Suprapubic skin (tissue), 4 donors: ENCODE measurements at regions not wholly inside any gene's neighbourhood (a gene's known extent, or its start where the extent isn't known, plus 50 kb on each side); places are given as distances from the start of the nearest gene placed in this dataset.
"Not testable (repeated sequence)": the region's sequence is repeated elsewhere in the genome, so short reads cannot be mapped to it uniquely, and the experiment has no call there.

Source experiments
- EP300 ChIP-seq: sonication (generic); formaldehyde crosslinking; IDR thresholded peaks from one replicate; pipeline ENCODE4 v1.6.1; 2017; ENCODE audit warnings: antibody characterized with exemption
- POLR2AphosphoS5 ChIP-seq, 3 donors: sonication (generic); formaldehyde crosslinking; IDR thresholded peaks; one replicate each; pipeline ENCODE4 v1.6.1; 2017; ENCODE audit warnings: antibody characterized with exemption in 3 of 3
- TF ChIP-seq, protein P1 (sequence below), 2 donors: fragments of 200-600 bp in 1 of 2; fragments of 450-650 bp in 1 of 2; sonication (generic) in 1 of 2; IDR thresholded peaks; one replicate each; pipeline ENCODE4 v1.5.1; 2016 to 2019; ENCODE audit warnings: antibody characterized with exemption in 2 of 2, mild to moderate bottlenecking in 1 of 2, moderate library complexity in 1 of 2

DNA sequence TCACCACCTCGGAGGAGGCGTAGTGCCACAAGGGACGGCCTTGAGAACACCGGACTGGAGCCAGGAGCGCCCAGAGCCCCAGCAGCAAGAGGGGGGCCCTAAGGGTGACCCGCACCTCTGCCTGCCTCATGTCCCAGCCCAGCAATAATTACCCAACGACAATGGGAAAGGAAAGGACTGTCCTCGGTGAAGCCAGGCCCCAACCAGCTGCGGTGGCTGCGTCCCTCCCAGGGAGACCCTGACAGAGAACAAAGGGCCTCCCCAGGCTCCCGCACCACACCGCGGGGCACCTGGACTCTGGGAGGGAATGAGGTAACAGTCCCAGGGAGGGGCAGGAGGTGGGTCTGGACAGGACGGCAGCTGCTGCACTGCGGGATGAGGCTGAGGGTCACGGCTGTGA, 493.4 kb downstream of the GOLGA6L6 start:
- TF ChIP-seq EP300; POLR2AphosphoS5 (IDR thresholded peaks at IDR 0.05): not testable (repeated sequence)
- TF ChIP-seq, protein P1, sequence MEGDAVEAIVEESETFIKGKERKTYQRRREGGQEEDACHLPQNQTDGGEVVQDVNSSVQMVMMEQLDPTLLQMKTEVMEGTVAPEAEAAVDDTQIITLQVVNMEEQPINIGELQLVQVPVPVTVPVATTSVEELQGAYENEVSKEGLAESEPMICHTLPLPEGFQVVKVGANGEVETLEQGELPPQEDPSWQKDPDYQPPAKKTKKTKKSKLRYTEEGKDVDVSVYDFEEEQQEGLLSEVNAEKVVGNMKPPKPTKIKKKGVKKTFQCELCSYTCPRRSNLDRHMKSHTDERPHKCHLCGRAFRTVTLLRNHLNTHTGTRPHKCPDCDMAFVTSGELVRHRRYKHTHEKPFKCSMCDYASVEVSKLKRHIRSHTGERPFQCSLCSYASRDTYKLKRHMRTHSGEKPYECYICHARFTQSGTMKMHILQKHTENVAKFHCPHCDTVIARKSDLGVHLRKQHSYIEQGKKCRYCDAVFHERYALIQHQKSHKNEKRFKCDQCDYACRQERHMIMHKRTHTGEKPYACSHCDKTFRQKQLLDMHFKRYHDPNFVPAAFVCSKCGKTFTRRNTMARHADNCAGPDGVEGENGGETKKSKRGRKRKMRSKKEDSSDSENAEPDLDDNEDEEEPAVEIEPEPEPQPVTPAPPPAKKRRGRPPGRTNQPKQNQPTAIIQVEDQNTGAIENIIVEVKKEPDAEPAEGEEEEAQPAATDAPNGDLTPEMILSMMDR (IDR thresholded peaks at IDR 0.05) = not testable (repeated sequence)
